ENCODE measurements at regions not wholly inside any gene's neighbourhood (a gene's known extent, or its start where the extent isn't known, plus 50 kb on each side); places are given as distances from the start of the nearest gene placed in this dataset.

GRCh38 chr11:42669248-42669976, 642.4 kb upstream of the API5 start:
- Histone ChIP-seq H3K36me3 (no peaks in the 10 kb centered on the region), H3K4me3 (no peak overlapping the region), H3K27ac (no peak overlapping the region), H3K4me1 (no peaks in the 10 kb centered on the region), H3K9me3 (no peaks in the 10 kb centered on the region), H3K27me3 (no peaks in the 10 kb centered on the region), H3K9ac (ENCODE audit: low read depth in 2 of 2, low read length in 2 of 2) (no peak overlapping the region)
- no peak for DNase-seq
- intact Hi-C loops (cut with DNase I), result no loop called here
- TF ChIP-seq CTCF (IDR thresholded peaks at IDR 0.05), result no peak

DNA sequence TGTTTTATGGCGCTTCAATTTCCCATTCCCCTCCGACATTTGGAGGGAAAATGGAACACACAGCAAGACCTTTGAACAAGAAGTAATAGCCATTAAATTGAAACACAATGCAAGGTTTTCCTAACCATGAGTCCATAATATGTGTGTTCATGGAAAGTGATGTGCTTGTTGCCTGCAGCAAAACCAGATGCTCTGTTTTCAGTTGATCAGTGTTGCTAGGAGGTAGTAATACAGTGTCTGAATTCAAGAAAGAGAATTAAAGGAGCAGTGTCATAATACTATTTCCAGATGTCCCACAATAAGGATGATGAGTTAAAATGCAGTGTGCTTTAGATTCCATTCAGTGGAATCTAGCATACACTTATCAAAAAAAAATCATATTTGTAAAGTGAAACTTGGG, 637.4 kb upstream of the API5 start:
- intact Hi-C loops (cut with DNase I), result no loop called here
- Histone ChIP-seq H3K4me3 (no peak overlapping the region), H3K27ac (no peak overlapping the region), H3K9ac (ENCODE audit: low read depth in 2 of 2, low read length in 2 of 2) (no peak overlapping the region), H3K9me3 (no peaks in the 10 kb centered on the region), H3K27me3 (no peaks in the 10 kb centered on the region), H3K4me1 (no peaks in the 10 kb centered on the region), H3K36me3 (no peaks in the 10 kb centered on the region)
- TF ChIP-seq CTCF (IDR thresholded peaks at IDR 0.05), result no peak
- DNase-seq, result no peak

DNA sequence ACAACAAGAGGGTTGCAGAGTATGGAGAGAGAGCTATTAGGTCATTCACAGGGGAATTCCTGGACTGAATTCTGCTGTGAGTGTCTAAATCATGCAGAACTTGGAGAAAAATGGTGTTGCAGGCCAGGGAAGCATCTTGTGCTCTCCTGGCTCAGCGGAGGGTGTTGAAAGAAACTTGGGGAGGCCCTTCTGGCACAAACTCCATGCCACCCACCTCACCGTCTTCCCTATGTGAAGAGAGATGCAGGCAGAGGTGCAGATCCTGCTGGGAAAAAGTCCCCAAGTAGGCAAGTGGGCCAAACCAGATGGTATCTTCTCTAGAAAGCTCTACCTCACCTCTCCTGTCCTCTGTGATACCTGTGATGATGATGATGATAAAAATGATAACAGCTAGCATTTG, 604.3 kb upstream of the API5 start:
- DNase-seq, result no peak
- intact Hi-C loops (cut with DNase I), result no loop called here
- H3K27ac ChIP-seq, result no peak overlapping the region
- H3K27me3 ChIP-seq, result no peaks in the 10 kb centered on the region
- no peaks in the 10 kb centered on the region for H3K9me3 ChIP-seq
- no peak overlapping the region for H3K9ac ChIP-seq (ENCODE audit: low read depth in 2 of 2, low read length in 2 of 2)
- TF ChIP-seq CTCF (IDR thresholded peaks at IDR 0.05), result no peak
- H3K4me1 ChIP-seq, result no peaks in the 10 kb centered on the region
- no peak overlapping the region for H3K4me3 ChIP-seq
- no peaks in the 10 kb centered on the region for H3K36me3 ChIP-seq

DNA sequence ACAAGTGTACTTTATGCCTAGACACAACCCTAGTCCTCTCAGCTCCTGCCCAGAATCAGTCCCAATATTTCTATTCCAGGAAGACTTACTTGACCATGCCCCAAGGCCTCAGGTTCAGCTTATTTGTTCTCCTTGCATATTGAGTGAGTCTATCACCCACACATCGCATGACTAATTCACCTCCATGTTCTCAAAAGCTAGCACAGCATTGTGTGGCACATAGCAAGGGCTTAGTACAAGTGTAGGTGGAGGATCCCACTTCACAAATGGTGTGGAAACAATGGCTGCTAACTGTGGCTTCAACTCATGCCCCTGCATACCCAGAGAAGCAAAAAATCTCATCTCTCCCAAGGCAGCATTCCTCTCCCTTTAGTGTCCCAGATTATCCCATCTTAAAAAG, 602.6 kb upstream of the API5 start:
- H3K4me1 ChIP-seq, result no peaks in the 10 kb centered on the region
- intact Hi-C loops (cut with DNase I), result no loop called here
- TF ChIP-seq CTCF (IDR thresholded peaks at IDR 0.05), result no peak
- no peak overlapping the region for H3K4me3 ChIP-seq
- no peak overlapping the region for H3K9ac ChIP-seq (ENCODE audit: low read depth in 2 of 2, low read length in 2 of 2)
- no peaks in the 10 kb centered on the region for H3K9me3 ChIP-seq
- H3K27ac ChIP-seq, result no peak overlapping the region
- H3K36me3 ChIP-seq, result no peaks in the 10 kb centered on the region
- no peaks in the 10 kb centered on the region for H3K27me3 ChIP-seq
- no peak for DNase-seq

DNA sequence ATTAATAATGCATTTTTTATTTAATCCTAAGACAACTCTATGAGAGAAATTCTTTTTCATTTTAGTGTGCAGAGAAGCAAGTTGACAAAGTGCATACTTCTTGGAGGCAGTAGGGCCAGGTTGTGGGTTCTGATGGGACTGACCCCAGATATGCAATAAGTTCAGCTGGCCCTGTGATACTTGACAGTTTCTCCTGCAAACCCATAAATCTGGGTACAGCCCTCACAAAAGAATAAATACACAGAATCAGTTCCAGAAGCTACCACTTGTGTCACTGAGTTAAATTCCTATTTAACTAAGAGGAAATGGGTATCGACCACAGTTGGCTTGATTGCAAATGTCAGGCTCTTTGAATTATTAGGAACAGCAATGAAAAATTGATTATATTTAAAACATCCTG, 598.5 kb upstream of the API5 start:
- Histone ChIP-seq H3K4me1 (no peaks in the 10 kb centered on the region), H3K4me3 (no peak overlapping the region), H3K9ac (ENCODE audit: low read depth in 2 of 2, low read length in 2 of 2) (no peak overlapping the region), H3K27ac (no peak overlapping the region), H3K27me3 (no peaks in the 10 kb centered on the region), H3K9me3 (no peaks in the 10 kb centered on the region), H3K36me3 (no peaks in the 10 kb centered on the region)
- no peak for DNase-seq
- TF ChIP-seq CTCF (IDR thresholded peaks at IDR 0.05), result no peak
- intact Hi-C loops (cut with DNase I), result no loop called here
